ENCODE measurements at regions not wholly inside any gene's neighbourhood (a gene's known extent, or its start where the extent isn't known, plus 50 kb on each side); places are given as distances from the start of the nearest gene placed in this dataset.

- H3K23ac ChIP-seq (ENCODE audit: insufficient read length) = no peak overlapping the region
- TF ChIP-seq FOSL1 (IDR thresholded peaks at IDR 0.05; ENCODE audit: insufficient read depth, low read depth, low read length) = no peak
- TF ChIP-seq CHD2 (IDR thresholded peaks at IDR 0.05; ENCODE audit: low read length) = peak; percentile 44; the same call in 1 of the 2 replicates
- TF ChIP-seq SP1 (IDR thresholded peaks at IDR 0.05; ENCODE audit: low read depth, low read length) = peak; percentile 82
- no peaks in the 10 kb centered on the region for H3K36me3 ChIP-seq (ENCODE audit: control insufficient read depth in 2 of 4, insufficient read depth in 4 of 4, low read length in 3 of 4)
- H2BK5ac ChIP-seq (ENCODE audit: low read depth, low read length) = no peak overlapping the region
- H2BK15ac ChIP-seq (ENCODE audit: low read length) = no peak overlapping the region
- no peak overlapping the region for H2AK5ac ChIP-seq (ENCODE audit: low read depth, low read length)
- no peaks in the 10 kb centered on the region for H3K4me1 ChIP-seq (replicated peaks in 1 of 4; ENCODE audit: control insufficient read depth in 3 of 4, insufficient read depth in 4 of 4, low read length in 3 of 4)
- CTCF ChIA-PET (ENCODE audit: partially characterized antibody) = interaction anchor here (0.7 to 1.0 kb wide), 2 partner anchors 17 to 58 kb away, joined by 4 read pairs; no protein-coding TSS in a partner anchor
- no peak for FAIRE-seq
- no peaks in the 10 kb centered on the region for H3K27me3 ChIP-seq (replicated peaks in 1 of 4; ENCODE audit: control insufficient read depth in 3 of 4, extremely low read depth in 1 of 4, insufficient read depth in 3 of 4, low read length in 3 of 4)
- H3K18ac ChIP-seq (ENCODE audit: extremely low read depth, low read length) = no peak overlapping the region
- H3K4ac ChIP-seq (replicated peaks; ENCODE audit: insufficient read length, low read depth, low read length) = no peak overlapping the region
- no peak overlapping the region for H3K4me3 ChIP-seq (ENCODE audit: extremely low read depth in 1 of 4, insufficient read depth in 2 of 4, low read depth in 3 of 4, low read length in 4 of 4)
- no peak overlapping the region for H2BK20ac ChIP-seq (ENCODE audit: low read length)
- no peak for DNase-seq (ENCODE audit: low read depth in 1 of 2, low spot score in 2 of 2)
- no peak overlapping the region for H2BK12ac ChIP-seq (ENCODE audit: low read depth, low read length)
- H4K5ac ChIP-seq (ENCODE audit: insufficient read length, low read depth, low read length) = no peak overlapping the region
- no peaks in the 10 kb centered on the region for H3K9me3 ChIP-seq (ENCODE audit: insufficient read depth in 2 of 2, low read depth in 1 of 2, low read length in 1 of 2)
- H3K79me1 ChIP-seq (ENCODE audit: low read depth, low read length) = no peaks in the 10 kb centered on the region
- no peaks in the 10 kb centered on the region for H4K20me1 ChIP-seq (replicated peaks in 1 of 2; ENCODE audit: control insufficient read depth in 1 of 2, insufficient read depth in 2 of 2, low read length in 2 of 2)
- 0 out of 2 replicates have a peak overlapping the region, but pooled peaks have one; percentile 58 for H2AFZ ChIP-seq (ENCODE audit: low read length)
- no peaks in the 10 kb centered on the region for H3K23me2 ChIP-seq (ENCODE audit: low read depth, low read length)
- no peak overlapping the region for H4K8ac ChIP-seq (ENCODE audit: extremely low read depth, insufficient read depth, low read length)
- no peak overlapping the region for H3K27ac ChIP-seq (ENCODE audit: low read depth, low read length)
- H3K56ac ChIP-seq (replicated peaks; ENCODE audit: insufficient read length, low read depth, low read length) = no peak overlapping the region
- no peak overlapping the region for H4K91ac ChIP-seq (replicated peaks; ENCODE audit: insufficient read length, low read length)
- no peak overlapping the region for H3K4me2 ChIP-seq (ENCODE audit: insufficient read depth in 1 of 2, low read depth in 2 of 2, low read length in 2 of 2)
- no peaks in the 10 kb centered on the region for H3K79me2 ChIP-seq (ENCODE audit: control insufficient read depth in 1 of 2, insufficient read depth in 2 of 2, low read length in 2 of 2)
- 95% methylated on average over 2 of the region's 2 CpGs; no CpG with 5 or more reads in 1 of the 2 experiments for WGBS, 2 experiments (ENCODE audit: extremely low coverage in 1 of 2, insufficient coverage in 1 of 2, insufficient read length in 1 of 2, insufficient replicate concordance in 2 of 2, low coverage in 1 of 2, low lambda C conversion rate in 2 of 2, missing lambda C conversion rate in 1 of 2)
- POLR2A ChIA-PET (ENCODE audit: partially characterized antibody) = no interaction called here
- H3K14ac ChIP-seq (ENCODE audit: insufficient read length) = no peak overlapping the region
- H3K9ac ChIP-seq (replicated peaks in 1 of 4; ENCODE audit: extremely low read depth in 1 of 4, low read depth in 3 of 4, low read length in 3 of 4) = no peak overlapping the region
- no peak overlapping the region for H2BK120ac ChIP-seq (replicated peaks; ENCODE audit: low read depth, low read length)
Observed at GRCh38 chr16:16890964-16891363, 512.0 kb downstream of the NPIPA7 start.

Data from H1 (cell line).